Trophoblast cell (in vitro differentiated cells and primary cell): ENCODE measurements at regions not wholly inside any gene's neighbourhood (a gene's known extent, or its start where the extent isn't known, plus 50 kb on each side); places are given as distances from the start of the nearest gene placed in this dataset.
"Not testable (repeated sequence)": the region's sequence is repeated elsewhere in the genome, so short reads cannot be mapped to it uniquely, and the experiment has no call there.

Source experiments
- DNase-seq, 2 donors: peaks; one replicate each; pipeline ENCODE4 v3.0.0-alpha.2; 2016
- H2AFZ ChIP-seq: 2 replicates; pipeline ENCODE4 v1.6.1; 2013; ENCODE audit warnings: low read length, moderate library complexity, mild to moderate bottlenecking; ENCODE audit not compliant: insufficient read depth, poor library complexity
- H2AK5ac ChIP-seq: 2 replicates; pipeline ENCODE4 v1.6.1; 2013; ENCODE audit warnings: mild to moderate bottlenecking, low read length
- H2BK120ac ChIP-seq: 2 replicates; pipeline ENCODE4 v1.6.1; 2013; ENCODE audit warnings: low read length, mild to moderate bottlenecking, moderate library complexity; ENCODE audit not compliant: insufficient read depth, poor library complexity
- H2BK12ac ChIP-seq: 2 replicates; pipeline ENCODE4 v1.6.1; 2013; ENCODE audit warnings: mild to moderate bottlenecking, low read length, moderate library complexity
- H2BK5ac ChIP-seq: 2 replicates; pipeline ENCODE4 v1.6.1; 2013; ENCODE audit warnings: low read length, low read depth, moderate library complexity, mild to moderate bottlenecking; ENCODE audit not compliant: poor library complexity
- H3K14ac ChIP-seq: 2 replicates; pipeline ENCODE4 v1.6.1; 2013; ENCODE audit warnings: mild to moderate bottlenecking, low read length
- H3K18ac ChIP-seq: 2 replicates; pipeline ENCODE4 v1.6.1; 2013; ENCODE audit warnings: mild to moderate bottlenecking, low read length
- H3K23ac ChIP-seq: 2 replicates; pipeline ENCODE4 v1.6.1; 2013; ENCODE audit warnings: low read length
- H3K27ac ChIP-seq: 2 replicates; pipeline ENCODE4 v1.5.1; 2013; ENCODE audit warnings: low read depth, mild to moderate bottlenecking, inconsistent platforms, low read length, moderate library complexity
- H3K27me3 ChIP-seq: 2 replicates; pipeline ENCODE4 v1.6.1; 2013; ENCODE audit warnings: inconsistent platforms, mild to moderate bottlenecking, low read length, moderate library complexity; ENCODE audit not compliant: insufficient read depth
- H3K36me3 ChIP-seq, 2 experiments: 1 replicate in 1 of 2; 2 replicates in 1 of 2; pipeline ENCODE4 v1.6.1; 2013; ENCODE audit warnings: low read length in 2 of 2, mild to moderate bottlenecking in 2 of 2, moderate library complexity in 1 of 2; ENCODE audit not compliant: insufficient read depth in 2 of 2, control insufficient read depth in 1 of 2
- H3K4ac ChIP-seq: 2 replicates; pipeline ENCODE4 v1.6.1; 2013; ENCODE audit warnings: low read depth, mild to moderate bottlenecking, low read length, moderate library complexity
- H3K4me1 ChIP-seq, 2 experiments: 1 replicate in 1 of 2; 2 replicates in 1 of 2; pipeline ENCODE4 v1.6.1; 2013; ENCODE audit warnings: low read length in 2 of 2, mild to moderate bottlenecking in 2 of 2, moderate library complexity in 1 of 2; ENCODE audit not compliant: insufficient read depth in 2 of 2, control insufficient read depth in 1 of 2
- H3K4me2 ChIP-seq: 2 replicates; pipeline ENCODE4 v1.6.1; 2013; ENCODE audit warnings: inconsistent platforms, mild to moderate bottlenecking, low read length, moderate library complexity
- H3K4me3 ChIP-seq: 2 replicates; pipeline ENCODE4 v1.5.1; 2013; ENCODE audit warnings: mild to moderate bottlenecking, low read depth, low read length, inconsistent platforms
- H3K79me1 ChIP-seq: one replicate; pipeline ENCODE4 v1.6.1; 2013; ENCODE audit warnings: low read length
- H3K79me2 ChIP-seq: 2 replicates; pipeline ENCODE4 v1.6.1; 2013; ENCODE audit warnings: low read length, mild to moderate bottlenecking; ENCODE audit not compliant: control insufficient read depth, insufficient read depth, poor library complexity
- H3K9ac ChIP-seq: 2 replicates; pipeline ENCODE4 v1.6.1; 2013; ENCODE audit warnings: mild to moderate bottlenecking, low read length
- H3K9me3 ChIP-seq: 2 replicates; pipeline ENCODE4 v1.6.1; 2013; ENCODE audit warnings: low read depth, mild to moderate bottlenecking, control low read depth, inconsistent platforms, low read length; ENCODE audit not compliant: insufficient read depth
- H4K12ac ChIP-seq: 2 replicates; pipeline ENCODE4 v1.6.1; 2013; ENCODE audit warnings: low read depth, mild to moderate bottlenecking, low read length, moderate library complexity
- H4K8ac ChIP-seq: 2 replicates; pipeline ENCODE4 v1.6.1; 2013; ENCODE audit warnings: low read depth, mild to moderate bottlenecking, low read length, moderate library complexity
- H4K91ac ChIP-seq: one replicate; pipeline ENCODE4 v1.6.1; 2013; ENCODE audit warnings: low read depth, mild to moderate bottlenecking, low read length, moderate library complexity
- WGBS: extraction: QIAGEN DNeasy Blood & Tissue Kit; methylation state at CpG from one replicate; pipeline ENCODE4 v1.1.7; 2013; ENCODE audit warnings: missing lambda C conversion rate; ENCODE audit not compliant: insufficient read length, insufficient coverage; ENCODE audit errors: extremely low coverage; 5-methylcytosine and 5-hydroxymethylcytosine counted together

DNA sequence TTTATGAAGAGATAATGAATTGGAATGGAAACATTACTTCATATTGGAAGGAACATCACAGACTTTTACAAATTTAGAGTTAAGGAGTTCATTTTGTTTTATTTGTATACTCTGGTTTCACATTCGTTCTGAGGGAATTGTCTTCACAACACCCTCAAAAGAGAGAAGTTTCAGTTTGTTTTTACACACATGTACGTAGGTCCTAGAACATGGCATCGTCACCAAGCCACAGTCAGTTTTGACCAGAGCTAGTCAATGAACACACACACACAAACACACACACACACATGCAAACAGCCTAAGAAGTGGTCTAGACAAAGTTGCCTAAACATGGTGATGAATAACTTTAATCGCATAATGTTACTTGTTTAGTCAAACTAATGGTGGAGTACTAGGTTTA is 427.9 kb upstream of the BCHE start:
- no peak overlapping the region for H3K14ac ChIP-seq
- H4K12ac ChIP-seq: no peak overlapping the region
- H2BK12ac ChIP-seq: no peak overlapping the region
- no peak overlapping the region for H2AK5ac ChIP-seq
- no peak overlapping the region for H3K4me2 ChIP-seq
- no peaks in the 10 kb centered on the region for H3K79me1 ChIP-seq
- H3K79me2 ChIP-seq: no peaks in the 10 kb centered on the region
- H3K4me3 ChIP-seq: no peak overlapping the region
- H3K18ac ChIP-seq: no peak overlapping the region
- H4K8ac ChIP-seq: no peak overlapping the region
- H3K36me3 ChIP-seq: no peaks in the 10 kb centered on the region
- H3K4ac ChIP-seq: no peak overlapping the region
- no peaks in the 10 kb centered on the region for H3K27me3 ChIP-seq
- H3K9ac ChIP-seq: no peak overlapping the region
- H3K4me1 ChIP-seq: no peaks in the 10 kb centered on the region
- no peak overlapping the region for H3K27ac ChIP-seq
- H3K23ac ChIP-seq: no peak overlapping the region
- H4K91ac ChIP-seq: no peak overlapping the region
- no peak overlapping the region for H2BK120ac ChIP-seq
- WGBS: no CpG with 5 or more reads among the region's 4 CpGs
- DNase-seq: no peak
- no peak overlapping the region for H2BK5ac ChIP-seq
- H3K9me3 ChIP-seq: no peaks in the 10 kb centered on the region
- no peak overlapping the region for H2AFZ ChIP-seq

DNA sequence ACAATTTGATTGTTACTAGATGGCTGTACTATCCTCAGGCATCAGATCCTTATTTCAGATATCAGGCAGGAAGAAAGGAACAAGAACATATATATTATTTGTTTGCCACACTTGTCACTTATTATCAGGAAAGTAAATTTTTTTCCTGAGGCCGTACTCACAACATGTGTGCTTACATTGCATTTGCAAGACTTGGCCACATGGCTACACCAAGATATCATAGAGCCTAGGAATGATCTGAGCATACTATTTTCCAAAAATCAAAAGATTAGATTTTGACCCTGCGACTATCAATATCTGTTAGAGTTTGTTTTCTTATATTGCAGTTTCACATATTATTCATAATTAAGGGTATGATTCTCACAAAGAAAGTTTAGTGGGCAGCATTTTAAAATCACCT is 426.2 kb upstream of the BCHE start:
- Histone ChIP-seq H3K79me1 (no peaks in the 10 kb centered on the region), H3K4me1 (no peaks in the 10 kb centered on the region), H3K4ac (no peak overlapping the region), H3K27me3 (no peaks in the 10 kb centered on the region), H3K79me2 (no peaks in the 10 kb centered on the region), H4K12ac (no peak overlapping the region), H2AFZ (no peak overlapping the region), H2BK120ac (no peak overlapping the region), H3K4me3 (no peak overlapping the region), H3K9ac (no peak overlapping the region), H3K4me2 (no peak overlapping the region), H3K18ac (no peak overlapping the region), H4K8ac (no peak overlapping the region), H4K91ac (no peak overlapping the region), H2AK5ac (no peak overlapping the region), H3K14ac (no peak overlapping the region), H3K23ac (no peak overlapping the region), H2BK12ac (no peak overlapping the region), H3K9me3 (no peaks in the 10 kb centered on the region), H3K36me3 (no peaks in the 10 kb centered on the region), H3K27ac (no peak overlapping the region), H2BK5ac (no peak overlapping the region)
- no CpG with 5 or more reads among the region's 2 CpGs for WGBS
- no peak for DNase-seq

GRCh38 chr3:166258293-166258850 is 421.1 kb upstream of the BCHE start:
- no CpG with 5 or more reads among the region's 41 CpGs for WGBS
- H3K14ac ChIP-seq, H4K91ac ChIP-seq, H4K8ac ChIP-seq, H3K9ac ChIP-seq, DNase-seq, H3K4me3 ChIP-seq, H3K27me3 ChIP-seq, H2AK5ac ChIP-seq, H3K4ac ChIP-seq, H2BK5ac ChIP-seq, H3K4me1 ChIP-seq, H3K27ac ChIP-seq, H3K4me2 ChIP-seq, H3K9me3 ChIP-seq, H3K79me1 ChIP-seq, H3K36me3 ChIP-seq, H2BK120ac ChIP-seq, H2BK12ac ChIP-seq, H3K23ac ChIP-seq, H3K18ac ChIP-seq, H4K12ac ChIP-seq, H3K79me2 ChIP-seq, H2AFZ ChIP-seq: not testable (repeated sequence)

DNA sequence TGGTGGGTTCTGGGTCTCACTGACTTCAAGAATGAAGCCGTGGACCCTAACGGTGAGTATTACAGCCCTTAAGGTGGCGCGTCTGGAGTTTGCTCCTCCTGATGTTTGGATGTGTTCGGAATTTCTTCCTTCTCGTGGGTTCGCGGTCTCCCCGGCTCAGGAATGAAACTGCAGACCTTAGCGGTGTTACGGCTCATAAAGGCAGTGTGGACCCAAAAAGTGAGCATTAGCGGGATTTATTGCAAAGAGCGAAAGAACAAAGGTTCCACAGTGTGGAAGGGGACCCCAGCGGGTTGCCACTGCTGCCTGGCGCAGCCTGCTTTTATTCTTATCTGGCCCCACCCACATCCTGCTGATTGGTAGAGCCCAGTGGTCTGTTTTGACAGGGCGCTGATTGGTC is 420.5 kb upstream of the BCHE start:
- H3K4me2 ChIP-seq: no peak overlapping the region

More for the DNA sequence above, 420.5 kb upstream of the BCHE start:
- Histone ChIP-seq H3K27me3 (no peaks in the 10 kb centered on the region), H3K4me1 (no peaks in the 10 kb centered on the region), H3K23ac (no peak overlapping the region), H2BK120ac (no peak overlapping the region), H4K91ac (no peak overlapping the region), H3K36me3 (no peaks in the 10 kb centered on the region), H2BK5ac (no peak overlapping the region), H2AFZ (no peak overlapping the region), H3K18ac (no peak overlapping the region), H3K14ac (no peak overlapping the region), H3K9ac (no peak overlapping the region), H3K9me3 (no peaks in the 10 kb centered on the region), H2AK5ac (no peak overlapping the region), H3K79me2 (no peaks in the 10 kb centered on the region), H3K79me1 (no peaks in the 10 kb centered on the region), H3K4ac (no peak overlapping the region), H3K27ac (no peak overlapping the region), H2BK12ac (no peak overlapping the region), H3K4me3 (peak overlapping the region; percentile 36), H4K8ac (no peak overlapping the region), H4K12ac (no peak overlapping the region)
- no CpG with 5 or more reads among the region's 16 CpGs for WGBS
- no peak for DNase-seq
